Caco-2 (cell line): ENCODE measurements at regions not wholly inside any gene's neighbourhood (a gene's known extent, or its start where the extent isn't known, plus 50 kb on each side); places are given as distances from the start of the nearest gene placed in this dataset.

Experiments
- BruUV-seq: library from RNA; stranded (reverse); fragments of 400-500 nt; replicated peaks from 2 replicates; lab custom pipeline; 2021; lab: Mats Ljungman, UMichigan
- CTCF ChIA-PET: fragments of 300-600 bp; sonication (Branson Sonifier 250); formaldehyde crosslinking; loops from one replicate; lab custom pipeline; 2022; ENCODE audit warnings: antibody characterized with exemption; lab: Charles Lee
- POLR2A ChIA-PET: fragments of 300-600 bp; sonication (Branson Sonifier 250); formaldehyde crosslinking; loops from one replicate; lab custom pipeline; 2022; ENCODE audit warnings: antibody characterized with exemption; lab: Charles Lee
- DNase-seq, 2 experiments: peaks; one replicate each; pipeline versions ENCODE4 v3.0.0 to v3.0.0-alpha.2; 2020 to 2022
- H3K27me3 ChIP-seq: replicated peaks from 2 replicates; pipeline ENCODE4 v1.6.0; 2011; ENCODE audit warnings: low read length; ENCODE audit not compliant: control insufficient read depth, insufficient read depth
- H3K36me3 ChIP-seq: 2 replicates; pipeline ENCODE4 v1.5.1; 2011; ENCODE audit warnings: low read length; ENCODE audit not compliant: control insufficient read depth, insufficient read depth
- H3K4me1 ChIP-seq: fragments of 250-450 bp; sonication (Bioruptor Pico); 2 replicates; pipeline ENCODE4 v1.5.1; 2020; ENCODE audit warnings: mild to moderate bottlenecking
- H3K4me3 ChIP-seq: 2 replicates; pipeline ENCODE4 v1.5.1; 2011; ENCODE audit warnings: low read depth, mild to moderate bottlenecking, control low read depth, low read length
- H3K9me3 ChIP-seq: fragments of 250-450 bp; sonication (Bioruptor Pico); 2 replicates; pipeline ENCODE4 v1.5.1; 2020; ENCODE audit warnings: mild to moderate bottlenecking, moderate library complexity
- H3K27ac Mint-ChIP-seq: one replicate; pipeline ENCODE4 v1.8.0; 2022; ENCODE audit warnings: mixed read lengths; ENCODE audit not compliant: unreplicated experiment
- H3K27me3 Mint-ChIP-seq: one replicate; pipeline ENCODE4 v1.8.0; 2022; ENCODE audit warnings: mixed read lengths; ENCODE audit not compliant: insufficient read depth, unreplicated experiment
- H3K36me3 Mint-ChIP-seq: one replicate; pipeline ENCODE4 v1.8.0; 2022; ENCODE audit warnings: mild to moderate bottlenecking, mixed read lengths; ENCODE audit not compliant: insufficient read depth, unreplicated experiment
- H3K4me1 Mint-ChIP-seq: one replicate; pipeline ENCODE4 v1.8.0; 2022; ENCODE audit warnings: low read depth, mixed read lengths; ENCODE audit not compliant: unreplicated experiment
- H3K4me3 Mint-ChIP-seq: one replicate; pipeline ENCODE4 v1.8.0; 2022; ENCODE audit warnings: mild to moderate bottlenecking, moderate library complexity, mixed read lengths; ENCODE audit not compliant: unreplicated experiment
- H3K9me3 Mint-ChIP-seq: one replicate; pipeline ENCODE4 v1.8.0; 2022; ENCODE audit warnings: mixed read lengths; ENCODE audit not compliant: unreplicated experiment
- CTCF ChIP-seq, 2 experiments: fragments of 200-600 bp in 1 of 2; IDR thresholded peaks; 1 replicate in 1 of 2; 2 replicates in 1 of 2; pipeline versions ENCODE4 v1.5.1 to v1.8.0; 2011 to 2022; ENCODE audit warnings: antibody characterized with exemption in 1 of 2, control low read depth in 1 of 2, inconsistent platforms in 1 of 2, low read depth in 1 of 2, low read length in 1 of 2, mild to moderate bottlenecking in 1 of 2, moderate library complexity in 1 of 2; ENCODE audit not compliant: insufficient read depth in 1 of 2, severe bottlenecking in 1 of 2, unreplicated experiment in 1 of 2
- intact Hi-C: fragments of 100-400 bp; cut with micrococcal nuclease; formaldehyde crosslinking; loops from one replicate; pipeline ENCODE4 v1.10.0; 2022; ENCODE audit not compliant: unreplicated experiment

GRCh38 chr13:91233291-91233690 is 114.2 kb upstream of the MIR17HG start:
- BruUV-seq = no TSS peak
- Mint-ChIP-seq H3K36me3 (no peaks in the 10 kb centered on the region), H3K27ac (no peak overlapping the region), H3K9me3 (no peaks in the 10 kb centered on the region), H3K4me1 (no peaks in the 10 kb centered on the region), H3K4me3 (no peak overlapping the region), H3K27me3 (no peaks in the 10 kb centered on the region)
- no peak for TF ChIP-seq CTCF (IDR thresholded peaks at IDR 0.05; ENCODE audit: insufficient read depth in 1 of 2, low read depth in 1 of 2, low read length in 1 of 2, severe bottlenecking in 1 of 2, unreplicated experiment in 1 of 2)
- DNase-seq = no peak
- Histone ChIP-seq H3K4me1 (peaks cover 9% of the 10 kb centered on the region; the same call in 1 of the 2 replicates), H3K4me3 (no peak overlapping the region), H3K27me3 (no peaks in the 10 kb centered on the region), H3K9me3 (no peaks in the 10 kb centered on the region), H3K36me3 (no peaks in the 10 kb centered on the region)
- ChIA-PET CTCF (no interaction called here), POLR2A (no interaction called here)
- intact Hi-C loops = no loop called here

GRCh38 chr13:91236182-91236581 is 111.3 kb upstream of the MIR17HG start:
- Histone ChIP-seq H3K9me3 (no peaks in the 10 kb centered on the region), H3K27me3 (no peaks in the 10 kb centered on the region), H3K4me1 (peaks cover 9% of the 10 kb centered on the region; the same call in 1 of the 2 replicates), H3K4me3 (no peak overlapping the region), H3K36me3 (no peaks in the 10 kb centered on the region)
- no peaks in the 10 kb centered on the region for H3K9me3 Mint-ChIP-seq
- H3K27me3 Mint-ChIP-seq = no peaks in the 10 kb centered on the region
- DNase-seq = no peak
- no peak overlapping the region for H3K4me3 Mint-ChIP-seq
- no peak for TF ChIP-seq CTCF (IDR thresholded peaks at IDR 0.05; ENCODE audit: insufficient read depth in 1 of 2, low read depth in 1 of 2, low read length in 1 of 2, severe bottlenecking in 1 of 2, unreplicated experiment in 1 of 2)
- no peaks in the 10 kb centered on the region for H3K4me1 Mint-ChIP-seq
- no peak overlapping the region for H3K27ac Mint-ChIP-seq
- BruUV-seq = no TSS peak
- ChIA-PET CTCF (no interaction called here), POLR2A (no interaction called here)
- intact Hi-C loops = no loop called here
- H3K36me3 Mint-ChIP-seq = no peaks in the 10 kb centered on the region

GRCh38 chr13:91236921-91237320 is 110.6 kb upstream of the MIR17HG start:
- Histone ChIP-seq H3K4me3 (no peak overlapping the region), H3K36me3 (no peaks in the 10 kb centered on the region), H3K9me3 (no peaks in the 10 kb centered on the region), H3K4me1 (peaks cover 9% of the 10 kb centered on the region; the same call in 1 of the 2 replicates), H3K27me3 (no peaks in the 10 kb centered on the region)
- no peaks in the 10 kb centered on the region for H3K4me1 Mint-ChIP-seq
- no peak overlapping the region for H3K4me3 Mint-ChIP-seq
- intact Hi-C loops = no loop called here
- H3K36me3 Mint-ChIP-seq = no peaks in the 10 kb centered on the region
- DNase-seq = no peak
- POLR2A ChIA-PET = no interaction called here
- no peaks in the 10 kb centered on the region for H3K9me3 Mint-ChIP-seq
- no peaks in the 10 kb centered on the region for H3K27me3 Mint-ChIP-seq
- no peak for TF ChIP-seq CTCF (IDR thresholded peaks at IDR 0.05; ENCODE audit: insufficient read depth in 1 of 2, low read depth in 1 of 2, low read length in 1 of 2, severe bottlenecking in 1 of 2, unreplicated experiment in 1 of 2)
- CTCF ChIA-PET = no interaction called here
- no TSS peak for BruUV-seq
- H3K27ac Mint-ChIP-seq = no peak overlapping the region
